Activated naive CD4-positive, alpha-beta T cell treated with anti-CD3 and anti-CD28 coated beads for 36 hours (primary cell): ENCODE measurements at regions not wholly inside any gene's neighbourhood (a gene's known extent, or its start where the extent isn't known, plus 50 kb on each side); places are given as distances from the start of the nearest gene placed in this dataset.

Source experiments
- CTCF ChIA-PET: fragments of 350-600 bp; sonication (Branson Sonifier 250); formaldehyde crosslinking; loops from one replicate; lab custom pipeline; 2021; ENCODE audit warnings: antibody characterized with exemption; lab: Charles Lee
- DNase-seq: peaks from one replicate; pipeline ENCODE4 v3.0.0-alpha.2; 2020
- H3K27ac Mint-ChIP-seq: one replicate; pipeline ENCODE4 v1.8.0; 2021; ENCODE audit warnings: mild to moderate bottlenecking, mixed read lengths
- H3K27me3 Mint-ChIP-seq: one replicate; pipeline ENCODE4 v1.8.0; 2021; ENCODE audit warnings: low read depth, mixed read lengths
- H3K36me3 Mint-ChIP-seq: one replicate; pipeline ENCODE4 v1.8.0; 2021; ENCODE audit warnings: low read depth, mixed read lengths
- H3K4me1 Mint-ChIP-seq: one replicate; pipeline ENCODE4 v1.8.0; 2021; ENCODE audit warnings: low read depth, mixed read lengths
- H3K4me3 Mint-ChIP-seq: one replicate; pipeline ENCODE4 v1.8.0; 2021; ENCODE audit warnings: mild to moderate bottlenecking, moderate library complexity, mixed read lengths
- H3K9me3 Mint-ChIP-seq: one replicate; pipeline ENCODE4 v1.8.0; 2021; ENCODE audit warnings: mixed read lengths
- intact Hi-C: fragments of 100-400 bp; cut with micrococcal nuclease; formaldehyde crosslinking; loops from one replicate; pipeline ENCODE4 v1.15.1; 2023

- Mint-ChIP-seq H3K4me1 (no peaks in the 10 kb centered on the region), H3K27me3 (peaks cover 21% of the 10 kb centered on the region), H3K4me3 (no peak overlapping the region), H3K27ac (no peak overlapping the region), H3K36me3 (no peaks in the 10 kb centered on the region), H3K9me3 (peaks cover 4% of the 10 kb centered on the region)
- CTCF ChIA-PET: no interaction called here
- DNase-seq: no peak
- intact Hi-C loops: no loop called here
These were observed 56.0 kb upstream of the CTXND1 start for GRCh38 chr15:80308002-80308401.

- H3K4me1 Mint-ChIP-seq: no peaks in the 10 kb centered on the region
These were observed 57.9 kb upstream of the CTXND1 start for GRCh38 chr15:80309769-80310384.

GRCh38 chr15:80310776-80311175, 58.8 kb upstream of the CTXND1 start:
- no peaks in the 10 kb centered on the region for H3K9me3 Mint-ChIP-seq
- no peak overlapping the region for H3K4me3 Mint-ChIP-seq
- intact Hi-C loops: no loop called here
- H3K36me3 Mint-ChIP-seq: no peaks in the 10 kb centered on the region
- CTCF ChIA-PET: no interaction called here
- H3K27ac Mint-ChIP-seq: no peak overlapping the region
- no peaks in the 10 kb centered on the region for H3K4me1 Mint-ChIP-seq
- no peak for DNase-seq
- H3K27me3 Mint-ChIP-seq: peaks cover 29% of the 10 kb centered on the region

More at GRCh38 chr15:80309769-80310384, 57.9 kb upstream of the CTXND1 start:
- DNase-seq: peak; percentile 14
- CTCF ChIA-PET: no interaction called here
- H3K9me3 Mint-ChIP-seq: no peaks in the 10 kb centered on the region
- H3K27ac Mint-ChIP-seq: no peak overlapping the region
- H3K27me3 Mint-ChIP-seq: peaks cover 23% of the 10 kb centered on the region
- intact Hi-C loops: no loop called here
- H3K36me3 Mint-ChIP-seq: no peaks in the 10 kb centered on the region
- H3K4me3 Mint-ChIP-seq: no peak overlapping the region

- intact Hi-C loops: no loop called here
- no peaks in the 10 kb centered on the region for H3K36me3 Mint-ChIP-seq
- DNase-seq: no peak
- CTCF ChIA-PET: no interaction called here
- H3K4me1 Mint-ChIP-seq: no peaks in the 10 kb centered on the region
- no peak overlapping the region for H3K27ac Mint-ChIP-seq
- peaks cover 22% of the 10 kb centered on the region for H3K27me3 Mint-ChIP-seq
- H3K9me3 Mint-ChIP-seq: no peaks in the 10 kb centered on the region
- no peak overlapping the region for H3K4me3 Mint-ChIP-seq
These were observed 63.4 kb upstream of the CTXND1 start for GRCh38 chr15:80315289-80315987.

- no peak overlapping the region for H3K4me3 Mint-ChIP-seq
- intact Hi-C loops: no loop called here
- CTCF ChIA-PET: no interaction called here
- no peaks in the 10 kb centered on the region for H3K4me1 Mint-ChIP-seq
- no peaks in the 10 kb centered on the region for H3K9me3 Mint-ChIP-seq
- DNase-seq: no peak
- peaks cover 28% of the 10 kb centered on the region for H3K27me3 Mint-ChIP-seq
- no peak overlapping the region for H3K27ac Mint-ChIP-seq
- H3K36me3 Mint-ChIP-seq: no peaks in the 10 kb centered on the region
These were observed 65.6 kb upstream of the CTXND1 start for GRCh38 chr15:80317389-80318182.

GRCh38 chr15:80321853-80322252, 69.8 kb upstream of the CTXND1 start:
- Mint-ChIP-seq H3K36me3 (no peaks in the 10 kb centered on the region), H3K4me1 (no peaks in the 10 kb centered on the region), H3K27ac (no peak overlapping the region), H3K9me3 (no peaks in the 10 kb centered on the region), H3K4me3 (no peak overlapping the region), H3K27me3 (peaks cover 19% of the 10 kb centered on the region)
- CTCF ChIA-PET: no interaction called here
- DNase-seq: no peak
- intact Hi-C loops: no loop called here

GRCh38 chr15:80323285-80323684, 71.3 kb upstream of the CTXND1 start:
- intact Hi-C loops: no loop called here
- Mint-ChIP-seq H3K4me3 (no peak overlapping the region), H3K27ac (no peak overlapping the region), H3K36me3 (no peaks in the 10 kb centered on the region), H3K9me3 (no peaks in the 10 kb centered on the region), H3K4me1 (no peaks in the 10 kb centered on the region), H3K27me3 (peaks cover 19% of the 10 kb centered on the region)
- CTCF ChIA-PET: no interaction called here
- DNase-seq: no peak

- Mint-ChIP-seq H3K4me1 (no peaks in the 10 kb centered on the region), H3K9me3 (no peaks in the 10 kb centered on the region), H3K27me3 (peaks cover 15% of the 10 kb centered on the region), H3K36me3 (no peaks in the 10 kb centered on the region), H3K27ac (no peak overlapping the region), H3K4me3 (no peak overlapping the region)
- CTCF ChIA-PET: interaction anchor here (0.7 kb wide), 1 partner anchor 508 kb away, joined by 3 read pairs; no protein-coding TSS in a partner anchor
- no peak for DNase-seq
- intact Hi-C loops: no loop called here
These were observed 72.6 kb upstream of the CTXND1 start for GRCh38 chr15:80324545-80325080.

- no peak overlapping the region for H3K4me3 Mint-ChIP-seq
- H3K36me3 Mint-ChIP-seq: no peaks in the 10 kb centered on the region
- peaks cover 11% of the 10 kb centered on the region for H3K27me3 Mint-ChIP-seq
- H3K4me1 Mint-ChIP-seq: no peaks in the 10 kb centered on the region
- no peak for DNase-seq
- no peak overlapping the region for H3K27ac Mint-ChIP-seq
- no peaks in the 10 kb centered on the region for H3K9me3 Mint-ChIP-seq
- CTCF ChIA-PET: no interaction called here
- intact Hi-C loops: no loop called here
These were observed 73.2 kb upstream of the CTXND1 start for GRCh38 chr15:80325206-80325605.

- no peak for DNase-seq
- no peak overlapping the region for H3K4me3 Mint-ChIP-seq
- no peak overlapping the region for H3K27ac Mint-ChIP-seq
- H3K27me3 Mint-ChIP-seq: peaks cover 7% of the 10 kb centered on the region
- intact Hi-C loops: no loop called here
- no peaks in the 10 kb centered on the region for H3K36me3 Mint-ChIP-seq
- no peaks in the 10 kb centered on the region for H3K4me1 Mint-ChIP-seq
- CTCF ChIA-PET: no interaction called here
- H3K9me3 Mint-ChIP-seq: no peaks in the 10 kb centered on the region
These were observed 74.3 kb upstream of the CTXND1 start for GRCh38 chr15:80326270-80326669.

GRCh38 chr15:80328496-80328895, 75.7 kb upstream of the ARNT2 start:
- H3K36me3 Mint-ChIP-seq: no peaks in the 10 kb centered on the region
- no peaks in the 10 kb centered on the region for H3K4me1 Mint-ChIP-seq
- no peak for DNase-seq
- no peaks in the 10 kb centered on the region for H3K9me3 Mint-ChIP-seq
- CTCF ChIA-PET: no interaction called here
- intact Hi-C loops: no loop called here
- H3K4me3 Mint-ChIP-seq: no peak overlapping the region
- H3K27me3 Mint-ChIP-seq: peaks cover 4% of the 10 kb centered on the region
- H3K27ac Mint-ChIP-seq: no peak overlapping the region

- CTCF ChIA-PET: no interaction called here
- Mint-ChIP-seq H3K4me3 (no peak overlapping the region), H3K36me3 (no peaks in the 10 kb centered on the region), H3K4me1 (no peaks in the 10 kb centered on the region), H3K27me3 (peaks cover 9% of the 10 kb centered on the region), H3K9me3 (no peaks in the 10 kb centered on the region), H3K27ac (no peak overlapping the region)
- DNase-seq: no peak
- intact Hi-C loops: no loop called here
These were observed 72.2 kb upstream of the ARNT2 start for GRCh38 chr15:80331886-80332406.
